Superior temporal gyrus (tissue), 1 donor: ENCODE measurements at regions not wholly inside any gene's neighbourhood (a gene's known extent, or its start where the extent isn't known, plus 50 kb on each side); places are given as distances from the start of the nearest gene placed in this dataset.

Experiments
- DNase-seq: peaks from one replicate; pipeline ENCODE4 v3.0.0-alpha.2; 2016; ENCODE audit errors: extremely low spot score

- DNase-seq = no peak
These were observed 111.0 kb upstream of the SLC25A48 start for GRCh38 chr5:135723491-135723890.

- no peak for DNase-seq
These were observed 112.8 kb upstream of the SLC25A48 start for GRCh38 chr5:135721548-135722090.

- DNase-seq = no peak
These were observed 114.3 kb upstream of the SLC25A48 start for GRCh38 chr5:135720191-135720590.

- DNase-seq = no peak
These were observed 114.9 kb upstream of the SLC25A48 start for GRCh38 chr5:135719428-135720063.

- DNase-seq = no peak
These were observed 115.8 kb upstream of the SLC25A48 start for GRCh38 chr5:135718651-135719050.

- DNase-seq = no peak
These were observed 116.3 kb upstream of the SLC25A48 start for GRCh38 chr5:135718151-135718550.

GRCh38 chr5:135715267-135716055 lies 119.0 kb upstream of the SLC25A48 start:
- DNase-seq = no peak

- DNase-seq = no peak
These were observed 120.2 kb upstream of the SLC25A48 start for GRCh38 chr5:135714126-135714894.

GRCh38 chr5:135713161-135713915 lies 121.1 kb upstream of the SLC25A48 start:
- DNase-seq = no peak

GRCh38 chr5:135711911-135712310 lies 122.6 kb upstream of the SLC25A48 start:
- no peak for DNase-seq

- DNase-seq = no peak
These were observed 124.3 kb upstream of the SLC25A48 start for GRCh38 chr5:135710045-135710675.

GRCh38 chr5:135709208-135709575 lies 125.3 kb upstream of the SLC25A48 start:
- DNase-seq = no peak

GRCh38 chr5:135708481-135709207 lies 125.8 kb upstream of the SLC25A48 start:
- no peak for DNase-seq

- no peak for DNase-seq
These were observed 127.2 kb upstream of the SLC25A48 start for GRCh38 chr5:135707302-135707701.

- DNase-seq = no peak
These were observed 127.6 kb upstream of the SLC25A48 start for GRCh38 chr5:135706893-135707292.

- DNase-seq = no peak
These were observed 127.7 kb upstream of the CXCL14 start for GRCh38 chr5:135706474-135706873.

- DNase-seq = no peak
These were observed 127.2 kb upstream of the CXCL14 start for GRCh38 chr5:135705941-135706466.

- DNase-seq = no peak
These were observed 126.4 kb upstream of the CXCL14 start for GRCh38 chr5:135705141-135705631.

GRCh38 chr5:135704616-135705015 lies 125.8 kb upstream of the CXCL14 start:
- no peak for DNase-seq

GRCh38 chr5:135703016-135703550 lies 124.3 kb upstream of the CXCL14 start:
- no peak for DNase-seq
